Brain pericyte (primary cell): ENCODE measurements at regions not wholly inside any gene's neighbourhood (a gene's known extent, or its start where the extent isn't known, plus 50 kb on each side); places are given as distances from the start of the nearest gene placed in this dataset.

Experiments used
- DNase-seq: peaks from one replicate; pipeline ENCODE4 v3.0.0-alpha.2; 2012; ENCODE audit warnings: low read depth, low spot score

DNA sequence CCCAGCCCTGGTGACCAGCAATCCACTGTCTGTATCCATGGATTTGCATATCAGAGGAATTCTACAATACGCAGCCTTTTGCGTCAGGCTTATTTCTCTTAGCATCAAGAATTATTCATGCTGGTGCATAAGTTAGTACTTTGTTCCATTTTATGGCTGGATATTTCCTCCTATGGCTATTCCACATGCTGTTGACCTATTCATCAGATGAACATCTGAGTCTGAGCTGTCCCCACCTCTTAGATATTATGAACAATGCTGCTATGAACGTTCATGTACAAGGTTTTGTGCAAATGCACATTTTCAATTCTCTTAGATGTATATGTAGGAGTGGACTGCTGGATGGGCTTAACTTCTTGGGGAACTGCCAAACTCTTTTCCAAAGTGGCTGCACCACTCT is 79.0 kb upstream of the CST7 start:
- DNase-seq = no peak

DNA sequence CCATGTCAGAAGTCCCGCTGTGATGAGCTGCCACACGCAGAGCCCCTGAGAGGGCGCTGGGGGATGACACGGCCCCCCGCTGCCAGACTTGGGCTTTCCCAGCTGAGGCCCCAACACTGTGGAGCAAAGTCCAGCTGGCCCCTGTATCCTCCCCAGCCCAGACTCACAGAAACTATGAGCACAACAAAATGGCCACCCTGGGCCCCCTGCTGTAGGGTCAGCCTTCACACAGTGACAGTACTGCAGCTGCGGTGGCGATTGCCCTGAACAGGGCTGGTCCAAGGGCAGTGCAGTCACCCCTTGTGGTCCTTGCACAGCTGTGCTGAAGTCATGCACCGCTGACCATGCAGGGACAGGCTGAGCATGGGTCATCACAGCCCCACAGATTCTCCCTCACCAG is 78.2 kb upstream of the CST7 start:
- DNase-seq = no peak

- no peak for DNase-seq
Observed at GRCh38 chr20:24871480-24872213, 77.4 kb upstream of the CST7 start.

DNA sequence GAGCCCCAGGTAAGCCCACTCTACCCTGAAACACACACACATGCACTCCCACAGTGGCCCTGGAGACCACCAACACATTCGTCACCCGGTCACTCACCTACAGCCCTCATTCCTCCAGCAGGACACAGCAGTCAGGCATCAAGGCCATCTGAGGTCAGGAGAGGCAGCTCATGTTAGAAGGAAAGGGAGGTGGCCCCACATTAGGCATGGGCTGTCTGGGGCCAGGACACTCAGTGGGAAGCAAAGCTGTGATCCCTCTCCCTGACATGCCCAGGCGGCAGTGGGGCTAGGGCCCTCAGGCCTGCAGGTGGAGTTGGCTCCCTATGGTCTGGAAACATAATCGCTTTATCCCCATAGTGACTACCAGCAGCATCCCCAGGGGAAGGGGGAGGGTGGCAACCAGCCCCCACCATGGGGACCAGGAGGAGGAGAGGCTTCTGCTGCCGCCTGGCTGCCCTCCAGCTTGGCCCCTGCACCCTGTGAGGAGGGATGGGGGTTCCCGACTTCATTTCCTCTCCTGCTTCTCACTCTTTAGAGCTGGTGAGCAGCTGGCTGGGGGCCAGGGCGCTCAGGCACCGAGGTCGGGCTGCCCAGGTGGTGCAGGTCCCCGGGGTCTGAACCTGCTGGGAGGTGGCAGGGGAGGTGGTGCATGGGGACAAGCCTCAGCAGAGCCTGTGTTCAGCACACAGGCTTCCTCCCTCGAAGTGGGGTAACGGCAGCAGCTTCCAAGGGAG is 76.6 kb upstream of the CST7 start:
- no peak for DNase-seq

DNA sequence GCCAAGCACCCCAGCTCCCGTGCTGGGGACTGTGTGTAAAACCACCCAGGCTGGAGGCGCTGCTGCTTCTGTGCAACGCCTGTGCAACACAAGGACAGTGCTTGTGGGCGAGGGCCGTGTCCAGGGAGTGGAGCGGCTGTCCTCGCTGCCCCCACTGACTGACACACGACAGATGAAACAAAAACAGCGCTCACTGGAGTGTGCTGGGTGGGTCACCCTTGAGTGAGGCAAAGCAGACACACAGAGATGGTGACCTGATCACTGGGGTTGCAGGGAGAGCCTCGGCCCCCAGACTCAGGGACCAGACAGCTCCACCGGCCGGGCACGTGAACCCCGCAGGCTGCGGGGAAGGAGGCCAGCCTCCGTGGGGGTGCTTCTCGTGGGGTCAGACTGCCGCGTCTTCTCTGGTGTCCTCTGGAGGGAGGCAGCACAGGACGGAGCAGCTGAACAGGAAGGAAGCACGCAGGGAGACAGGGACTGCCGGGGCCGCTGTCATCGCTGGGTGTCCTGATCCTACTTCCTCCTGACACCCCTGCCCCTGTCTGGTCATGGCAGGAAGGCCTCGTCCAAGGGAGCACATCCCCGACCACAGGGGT is 75.9 kb upstream of the CST7 start:
- DNase-seq = no peak

DNA sequence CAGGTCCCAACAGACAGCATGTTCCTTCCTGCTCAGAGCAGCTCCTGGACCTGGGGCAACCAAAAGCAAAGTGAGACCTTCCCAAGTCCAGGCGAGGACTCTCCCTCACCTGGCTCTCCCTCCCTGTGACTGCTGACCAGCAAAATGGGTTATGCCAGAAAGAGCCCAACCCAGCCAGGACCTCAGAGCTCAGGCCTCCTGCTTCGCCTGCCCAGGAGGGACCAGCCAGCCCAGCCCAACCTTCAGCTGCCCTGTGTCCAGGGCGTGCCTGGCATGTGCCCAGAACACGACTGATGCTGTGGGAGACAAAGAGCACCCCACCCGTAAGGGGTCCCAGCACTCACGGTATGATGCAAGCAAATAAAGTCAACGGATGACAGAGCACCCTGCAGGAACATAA is 74.0 kb upstream of the CST7 start:
- DNase-seq = no peak

- DNase-seq = no peak
Observed at GRCh38 chr20:24877652-24878051, 71.4 kb upstream of the CST7 start.

GRCh38 chr20:24878657-24879056 is 70.4 kb upstream of the CST7 start:
- no peak for DNase-seq

- DNase-seq = no peak
Observed at GRCh38 chr20:24879875-24880274, 69.2 kb upstream of the CST7 start.

GRCh38 chr20:24880356-24880755 is 68.7 kb upstream of the CST7 start:
- DNase-seq = no peak

- DNase-seq = no peak
Observed at GRCh38 chr20:24890286-24890685, 58.8 kb upstream of the CST7 start.

GRCh38 chr20:24891546-24892393 is 57.3 kb upstream of the CST7 start:
- DNase-seq = no peak

GRCh38 chr20:24892522-24892921 is 56.5 kb upstream of the CST7 start:
- DNase-seq = no peak

DNA sequence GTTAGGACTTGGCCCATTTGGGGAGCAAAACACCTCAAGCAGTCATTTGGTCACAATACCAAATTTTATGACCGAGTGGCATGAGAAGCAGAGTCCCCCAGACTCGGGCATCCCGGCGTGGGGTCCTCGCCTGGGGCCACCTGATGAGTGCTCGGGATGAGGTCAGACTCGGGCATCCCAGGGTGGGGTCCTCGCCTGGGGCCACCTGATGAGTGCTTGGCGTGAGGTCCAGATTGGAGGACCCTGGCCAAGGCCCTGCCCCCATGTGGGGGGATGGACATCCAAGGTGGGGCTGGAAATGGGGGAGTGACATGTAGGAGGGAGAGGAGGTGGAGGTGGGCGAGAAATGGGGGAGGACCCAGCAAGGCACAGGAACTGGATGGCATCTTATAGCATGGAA is 56.1 kb upstream of the CST7 start:
- DNase-seq = no peak

DNA sequence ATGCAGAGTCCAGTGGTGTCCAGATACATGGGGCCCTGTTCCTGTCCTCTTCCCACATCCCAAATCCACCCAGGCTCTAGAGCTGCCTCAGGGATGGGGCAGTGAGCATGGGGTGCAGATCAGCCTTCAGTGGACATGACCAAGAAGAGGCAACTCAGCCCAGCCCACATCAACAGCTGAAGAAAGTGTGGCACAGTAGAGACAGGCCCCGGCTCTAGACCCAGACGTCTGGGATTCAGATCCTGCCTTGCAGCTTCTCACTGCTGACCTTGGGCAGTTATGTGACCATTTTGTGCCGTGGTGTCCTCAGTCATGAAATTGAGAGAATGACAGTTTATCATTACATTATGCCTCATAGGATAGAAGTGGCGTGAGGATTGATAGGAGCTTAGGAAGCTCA is 54.6 kb upstream of the CST7 start:
- DNase-seq = no peak

- no peak for DNase-seq
Observed at GRCh38 chr20:24894967-24895366, 54.1 kb upstream of the CST7 start.

DNA sequence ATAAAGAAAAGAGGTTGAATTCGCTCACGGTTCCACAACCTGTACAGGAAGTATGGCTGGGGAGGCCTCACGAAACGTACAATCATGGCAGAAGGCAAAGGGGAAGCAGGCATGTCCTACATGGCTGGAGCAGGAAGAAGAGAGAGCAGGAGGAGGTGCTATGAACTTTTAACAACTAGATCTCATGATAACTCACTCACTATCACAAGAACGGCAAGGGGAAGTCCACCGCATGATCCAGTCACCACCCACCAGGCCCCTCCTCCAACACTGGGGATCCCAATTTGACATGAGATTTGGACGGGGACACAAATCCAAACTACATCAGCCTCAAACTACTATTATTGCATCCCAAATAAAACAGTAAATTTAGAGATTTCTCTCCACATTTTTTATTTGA is 53.6 kb upstream of the CST7 start:
- no peak for DNase-seq

- no peak for DNase-seq
Observed at GRCh38 chr20:24895898-24896658, 53.0 kb upstream of the CST7 start.

DNA sequence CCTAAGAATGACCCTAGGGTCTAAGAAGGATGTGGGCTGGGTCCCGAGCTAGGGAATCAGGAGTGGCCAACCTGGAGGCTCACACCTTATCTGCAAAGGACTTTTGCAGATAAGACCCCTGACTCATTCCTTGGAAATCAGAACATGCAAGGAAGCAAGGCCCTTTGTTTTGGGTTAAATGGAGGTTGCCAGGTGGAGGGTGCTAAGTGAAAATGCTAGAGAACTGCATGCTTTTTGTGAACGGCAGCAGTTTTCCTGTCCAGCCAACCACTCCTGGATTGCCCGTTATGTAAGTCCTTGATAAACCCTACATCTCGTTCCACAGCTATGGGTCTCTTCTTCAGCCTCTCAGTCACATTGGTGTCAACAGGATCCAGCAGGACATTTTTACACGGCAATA is 52.1 kb upstream of the CST7 start:
- DNase-seq = no peak

GRCh38 chr20:24897974-24898373 is 51.1 kb upstream of the CST7 start:
- no peak for DNase-seq

GRCh38 chr20:24899153-24899552 is 49.9 kb upstream of the CST7 start:
- DNase-seq = no peak
